ENCODE measurements at regions not wholly inside any gene's neighbourhood (a gene's known extent, or its start where the extent isn't known, plus 50 kb on each side); places are given as distances from the start of the nearest gene placed in this dataset.

DNA sequence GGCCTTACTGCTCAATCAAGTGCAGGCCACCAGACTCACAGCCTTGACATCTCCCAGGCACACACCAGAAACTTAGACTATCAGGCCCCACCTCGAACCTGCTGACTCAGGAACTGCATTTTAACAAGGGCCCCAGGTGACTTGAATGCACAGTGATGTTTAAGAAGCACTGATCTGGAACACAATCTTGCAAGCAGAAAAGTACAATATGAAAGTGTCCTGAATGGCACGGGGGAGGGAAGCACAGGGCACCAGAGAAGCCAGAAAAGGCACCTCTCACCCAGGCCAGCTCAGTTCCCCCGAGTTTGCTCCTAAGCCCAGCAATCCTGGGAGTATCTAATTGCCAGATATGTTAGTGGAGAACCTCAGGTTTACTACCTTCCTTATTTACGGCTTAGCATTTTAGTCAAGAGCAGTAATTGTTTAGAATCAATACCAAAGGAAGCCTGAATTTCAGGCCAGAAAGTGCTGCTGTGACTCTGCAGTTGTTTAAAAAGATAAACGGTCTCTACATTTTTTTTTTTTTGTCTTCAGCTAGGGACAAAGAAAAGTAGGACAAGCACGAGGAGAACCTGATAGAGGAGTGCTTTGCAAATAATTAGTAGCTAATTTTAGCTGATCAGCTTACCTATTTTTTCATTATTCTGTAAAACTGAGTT, 50.9 kb upstream of the CDC42BPA start:
- no peak for DNase-seq

Data from NCI-H2029 treated with DMSO at 0.1 percent for 48 hours (cell line).